CD14-positive monocyte (primary cell): ENCODE measurements at regions not wholly inside any gene's neighbourhood (a gene's known extent, or its start where the extent isn't known, plus 50 kb on each side); places are given as distances from the start of the nearest gene placed in this dataset.

Experiments used
- DNase-seq, 3 donors: peaks; one replicate each; pipeline ENCODE4 v3.0.0-alpha.2; 2011 to 2022
- H2AFZ ChIP-seq: 2 replicates; pipeline ENCODE4 v1.6.0; 2012; ENCODE audit warnings: mild to moderate bottlenecking, low read depth, low read length, inconsistent platforms; ENCODE audit not compliant: insufficient read depth, poor library complexity, severe bottlenecking
- H3K27ac ChIP-seq, 2 donors: 1 replicate in 1 of 2; 2 replicates in 1 of 2; pipeline ENCODE4 v1.5.1; 2012 to 2013; ENCODE audit warnings: low read length in 2 of 2, control low read depth in 1 of 2, inconsistent platforms in 1 of 2, low read depth in 1 of 2, mild to moderate bottlenecking in 1 of 2
- H3K27me3 ChIP-seq, 2 donors: one replicate each; pipeline versions ENCODE4 v1.6.0 to v1.6.1; 2011 to 2013; ENCODE audit warnings: low read length in 2 of 2; ENCODE audit not compliant: control insufficient read depth in 2 of 2, insufficient read depth in 2 of 2
- H3K36me3 ChIP-seq, 2 donors: replicated peaks in 1 of 2; 1 replicate in 1 of 2; 2 replicates in 1 of 2; pipeline versions ENCODE4 v1.5.1 to v1.6.1; 2012 to 2013; ENCODE audit warnings: low read length in 2 of 2, control low read depth in 1 of 2, inconsistent platforms in 1 of 2, mild to moderate bottlenecking in 1 of 2; ENCODE audit not compliant: insufficient read depth in 2 of 2, control insufficient read depth in 1 of 2
- H3K4me1 ChIP-seq, 2 donors: 1 replicate in 1 of 2; 2 replicates in 1 of 2; pipeline versions ENCODE4 v1.5.1 to v1.6.1; 2012 to 2013; ENCODE audit warnings: low read length in 2 of 2, control low read depth in 1 of 2, inconsistent platforms in 1 of 2, mild to moderate bottlenecking in 1 of 2, moderate library complexity in 1 of 2; ENCODE audit not compliant: insufficient read depth in 2 of 2, control insufficient read depth in 1 of 2
- H3K4me2 ChIP-seq: replicated peaks from 2 replicates; pipeline ENCODE3; 2012; ENCODE audit warnings: low read length, moderate library complexity, mild to moderate bottlenecking; ENCODE audit not compliant: poor library complexity, severe bottlenecking; ENCODE audit errors: extremely low read depth
- H3K4me3 ChIP-seq, 3 experiments: fragments of 200-600 bp in 1 of 3; sonication (generic) in 1 of 3; replicated peaks in 1 of 3; 1 replicate in 2 of 3; 2 replicates in 1 of 3; pipeline ENCODE4 v1.5.1; 2011 to 2013; ENCODE audit warnings: low read length in 3 of 3, mild to moderate bottlenecking in 3 of 3, control low read depth in 2 of 3, low read depth in 2 of 3, inconsistent platforms in 1 of 3, moderate library complexity in 1 of 3
- H3K79me2 ChIP-seq: 2 replicates; pipeline ENCODE4 v1.6.0; 2012; ENCODE audit warnings: mild to moderate bottlenecking, control low read depth, inconsistent platforms, low read length, moderate library complexity; ENCODE audit not compliant: insufficient read depth
- H3K9ac ChIP-seq: 2 replicates; pipeline ENCODE4 v1.6.0; 2017; ENCODE audit warnings: low read length, mild to moderate bottlenecking; ENCODE audit not compliant: insufficient read depth, poor library complexity, severe bottlenecking
- H3K9me3 ChIP-seq, 2 donors: replicated peaks in 1 of 2; 1 replicate in 1 of 2; 2 replicates in 1 of 2; pipeline versions ENCODE4 v1.5.1 to v1.6.1; 2012 to 2013; ENCODE audit warnings: low read length in 2 of 2, control low read depth in 1 of 2; ENCODE audit not compliant: control insufficient read depth in 1 of 2, insufficient read depth in 1 of 2
- H4K20me1 ChIP-seq: 2 replicates; pipeline ENCODE4 v1.6.0; 2012; ENCODE audit warnings: mild to moderate bottlenecking, low read length, control low read depth, moderate library complexity; ENCODE audit not compliant: insufficient read depth
- H3K27ac Mint-ChIP-seq, 7 donors: one replicate each; pipeline ENCODE4 v1.8.0; 2020; ENCODE audit warnings: mild to moderate bottlenecking in 7 of 7, mixed read lengths in 7 of 7, moderate library complexity in 6 of 7, inconsistent platforms in 2 of 7
- H3K27me3 Mint-ChIP-seq, 3 donors: one replicate each; pipeline ENCODE4 v1.8.0; 2021 to 2022; ENCODE audit warnings: low read depth in 3 of 3, mild to moderate bottlenecking in 3 of 3, mixed read lengths in 3 of 3, moderate library complexity in 3 of 3, inconsistent platforms in 1 of 3
- H3K36me3 Mint-ChIP-seq, 2 donors: one replicate each; pipeline ENCODE4 v1.8.0; 2020; ENCODE audit warnings: mixed read lengths in 2 of 2, inconsistent platforms in 1 of 2, mild to moderate bottlenecking in 1 of 2
- H3K4me1 Mint-ChIP-seq: one replicate; pipeline ENCODE4 v1.8.0; 2020; ENCODE audit warnings: mild to moderate bottlenecking, mixed read lengths
- H3K4me3 Mint-ChIP-seq, 2 donors: one replicate each; pipeline ENCODE4 v1.8.0; 2020; ENCODE audit warnings: mild to moderate bottlenecking in 2 of 2, mixed read lengths in 2 of 2, moderate library complexity in 1 of 2
- H3K9me3 Mint-ChIP-seq, 7 donors: one replicate each; pipeline ENCODE4 v1.8.0; 2020 to 2022; ENCODE audit warnings: mixed read lengths in 7 of 7, mild to moderate bottlenecking in 6 of 7, moderate library complexity in 6 of 7, inconsistent platforms in 2 of 7
- WGBS: methylation state at CpG from one replicate; pipeline ENCODE4 v1.1.5; 2013; ENCODE audit warnings: missing lambda C conversion rate; ENCODE audit not compliant: insufficient coverage; 5-methylcytosine and 5-hydroxymethylcytosine counted together
- intact Hi-C, 2 donors: fragments of 100-400 bp; cut with micrococcal nuclease; formaldehyde crosslinking; loops; one replicate each; pipeline versions ENCODE4 v1.15.0 to v1.15.1; 2023
- TF ChIP-seq, protein P1 (sequence below): fragments of 200-600 bp; IDR thresholded peaks from one replicate; pipeline ENCODE4 v1.8.0; 2022; ENCODE audit warnings: antibody characterized with exemption, mild to moderate bottlenecking

- H3K27me3 Mint-ChIP-seq = no peaks in the 10 kb centered on the region
- H3K36me3 Mint-ChIP-seq = peaks cover 68 to 75% of the 10 kb centered on the region in 2 donors
- TF ChIP-seq, protein P1, sequence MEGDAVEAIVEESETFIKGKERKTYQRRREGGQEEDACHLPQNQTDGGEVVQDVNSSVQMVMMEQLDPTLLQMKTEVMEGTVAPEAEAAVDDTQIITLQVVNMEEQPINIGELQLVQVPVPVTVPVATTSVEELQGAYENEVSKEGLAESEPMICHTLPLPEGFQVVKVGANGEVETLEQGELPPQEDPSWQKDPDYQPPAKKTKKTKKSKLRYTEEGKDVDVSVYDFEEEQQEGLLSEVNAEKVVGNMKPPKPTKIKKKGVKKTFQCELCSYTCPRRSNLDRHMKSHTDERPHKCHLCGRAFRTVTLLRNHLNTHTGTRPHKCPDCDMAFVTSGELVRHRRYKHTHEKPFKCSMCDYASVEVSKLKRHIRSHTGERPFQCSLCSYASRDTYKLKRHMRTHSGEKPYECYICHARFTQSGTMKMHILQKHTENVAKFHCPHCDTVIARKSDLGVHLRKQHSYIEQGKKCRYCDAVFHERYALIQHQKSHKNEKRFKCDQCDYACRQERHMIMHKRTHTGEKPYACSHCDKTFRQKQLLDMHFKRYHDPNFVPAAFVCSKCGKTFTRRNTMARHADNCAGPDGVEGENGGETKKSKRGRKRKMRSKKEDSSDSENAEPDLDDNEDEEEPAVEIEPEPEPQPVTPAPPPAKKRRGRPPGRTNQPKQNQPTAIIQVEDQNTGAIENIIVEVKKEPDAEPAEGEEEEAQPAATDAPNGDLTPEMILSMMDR = no peak
- no peak overlapping the region for H3K27ac Mint-ChIP-seq
- Histone ChIP-seq H2AFZ (no peak overlapping the region), H3K27ac (no peak overlapping the region), H3K79me2 (no peaks in the 10 kb centered on the region), H3K27me3 (no peaks in the 10 kb centered on the region), H3K9ac (no peak overlapping the region), H4K20me1 (no peaks in the 10 kb centered on the region), H3K4me3 (no peak overlapping the region), H3K4me2 (no peak overlapping the region), H3K36me3 (peaks cover 78 to 89% of the 10 kb centered on the region in 2 donors), H3K9me3 (no peaks in the 10 kb centered on the region), H3K4me1 (no peaks in the 10 kb centered on the region)
- no CpG with 5 or more reads among the region's 1 CpG for WGBS
- intact Hi-C loops = no loop called here
- H3K4me1 Mint-ChIP-seq = no peaks in the 10 kb centered on the region
- no peak overlapping the region for H3K4me3 Mint-ChIP-seq
- peaks cover 0 to 3% (median 0%) of the 10 kb centered on the region in 7 donors for H3K9me3 Mint-ChIP-seq
- no peak for DNase-seq
These were observed 544.5 kb upstream of the SORCS1 start for GRCh38 chr10:107708981-107709380.

- Mint-ChIP-seq H3K27ac (no peak overlapping the region), H3K4me1 (peaks cover under 1% of the 10 kb centered on the region), H3K36me3 (peaks cover 73% of the 10 kb centered on the region in 2 donors), H3K4me3 (no peak overlapping the region), H3K27me3 (no peaks in the 10 kb centered on the region), H3K9me3 (no peaks in the 10 kb centered on the region)
- no peak overlapping the region for H3K4me2 ChIP-seq
- no peak overlapping the region for H2AFZ ChIP-seq
- H4K20me1 ChIP-seq = no peaks in the 10 kb centered on the region
- no peak overlapping the region for H3K9ac ChIP-seq
- no CpG with 5 or more reads among the region's 1 CpG for WGBS
- no peaks in the 10 kb centered on the region for H3K27me3 ChIP-seq
- H3K4me3 ChIP-seq = no peak overlapping the region
- H3K79me2 ChIP-seq = no peaks in the 10 kb centered on the region
- H3K4me1 ChIP-seq = no peaks in the 10 kb centered on the region
- H3K27ac ChIP-seq = no peak overlapping the region
- no peak for DNase-seq
- intact Hi-C loops = no loop called here
- H3K9me3 ChIP-seq = no peaks in the 10 kb centered on the region
- TF ChIP-seq, protein P1 = no peak
- peaks cover 89 to 97% of the 10 kb centered on the region in 2 donors for H3K36me3 ChIP-seq
These were observed 541.7 kb upstream of the SORCS1 start for GRCh38 chr10:107706096-107706725.
